Activated naive CD8-positive, alpha-beta T cell treated with anti-CD3 and anti-CD28 coated beads, Interleukin-2, amount 10 ng/mL, durations not matched to agents 7 days and 5 days (primary cell): ENCODE measurements at regions not wholly inside any gene's neighbourhood (a gene's known extent, or its start where the extent isn't known, plus 50 kb on each side); places are given as distances from the start of the nearest gene placed in this dataset.
"Not testable (repeated sequence)": the region's sequence is repeated elsewhere in the genome, so short reads cannot be mapped to it uniquely, and the experiment has no call there.

Experiments
- ATAC-seq: fragments of 150-1000 bp; cut with Tn5 transposase; one replicate; pipeline ENCODE4 v1.10.0; 2021; ENCODE audit warnings: low read depth, moderate library complexity
- POLR2A ChIA-PET: fragments of 350-600 bp; sonication (Branson Sonifier 250); formaldehyde crosslinking; loops from one replicate; lab custom pipeline; 2021; ENCODE audit warnings: antibody characterized with exemption; lab: Charles Lee
- DNase-seq: peaks from one replicate; pipeline ENCODE4 v3.0.0; 2021
- H3K27ac Mint-ChIP-seq: one replicate; pipeline ENCODE4 v1.8.0; 2022; ENCODE audit warnings: mild to moderate bottlenecking, mixed read lengths
- H3K27me3 Mint-ChIP-seq: one replicate; pipeline ENCODE4 v1.8.0; 2022; ENCODE audit warnings: mild to moderate bottlenecking, moderate library complexity, mixed read lengths
- H3K36me3 Mint-ChIP-seq: one replicate; pipeline ENCODE4 v1.8.0; 2021; ENCODE audit warnings: mild to moderate bottlenecking, mixed read lengths
- H3K4me1 Mint-ChIP-seq: one replicate; pipeline ENCODE4 v1.8.0; 2021; ENCODE audit warnings: mixed read lengths
- H3K4me3 Mint-ChIP-seq: one replicate; pipeline ENCODE4 v1.8.0; 2022; ENCODE audit warnings: mild to moderate bottlenecking, moderate library complexity, mixed read lengths
- H3K9me3 Mint-ChIP-seq: one replicate; pipeline ENCODE4 v1.8.0; 2021; ENCODE audit warnings: mixed read lengths

GRCh38 chr13:59000770-59001169, 1163.0 kb downstream of the DIAPH3 start:
- H3K9me3 Mint-ChIP-seq = peaks cover 3% of the 10 kb centered on the region
- DNase-seq (no peak), ATAC-seq (no peak)
- H3K27ac Mint-ChIP-seq = no peak overlapping the region
- no peaks in the 10 kb centered on the region for H3K27me3 Mint-ChIP-seq
- no peaks in the 10 kb centered on the region for H3K4me1 Mint-ChIP-seq
- H3K36me3 Mint-ChIP-seq = no peaks in the 10 kb centered on the region
- H3K4me3 Mint-ChIP-seq = no peak overlapping the region
- POLR2A ChIA-PET = no interaction called here

GRCh38 chr13:59012731-59013130, 1151.0 kb downstream of the DIAPH3 start:
- Mint-ChIP-seq H3K9me3 (no peaks in the 10 kb centered on the region), H3K4me3 (no peak overlapping the region), H3K27me3 (no peaks in the 10 kb centered on the region), H3K27ac (no peak overlapping the region), H3K4me1 (no peaks in the 10 kb centered on the region), H3K36me3 (no peaks in the 10 kb centered on the region)
- no peak for DNase-seq
- no peak for ATAC-seq
- POLR2A ChIA-PET = no interaction called here

DNA sequence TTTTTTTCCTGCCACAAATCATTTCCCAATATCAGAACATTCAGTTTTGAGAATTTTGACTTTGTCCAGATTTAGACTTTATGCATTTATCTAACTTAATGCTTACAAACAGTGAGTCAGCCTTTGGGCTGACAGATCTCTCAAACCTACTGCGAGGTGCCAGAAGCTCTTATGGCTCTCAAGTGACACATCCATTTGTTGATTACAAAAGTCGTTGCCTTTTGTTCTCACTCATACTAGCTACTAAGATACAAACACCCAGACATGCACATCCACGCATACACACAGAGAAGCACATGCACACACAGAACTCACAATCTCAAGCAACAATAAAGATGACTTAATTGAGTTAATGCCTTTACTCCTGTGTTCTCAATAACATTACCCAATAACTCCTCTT, 1147.5 kb downstream of the DIAPH3 start:
- Mint-ChIP-seq H3K4me3 (no peak overlapping the region), H3K27ac (no peak overlapping the region), H3K27me3 (no peaks in the 10 kb centered on the region), H3K36me3 (no peaks in the 10 kb centered on the region), H3K9me3 (peaks cover 3% of the 10 kb centered on the region), H3K4me1 (no peaks in the 10 kb centered on the region)
- ATAC-seq (no peak), DNase-seq (no peak)
- POLR2A ChIA-PET = no interaction called here

DNA sequence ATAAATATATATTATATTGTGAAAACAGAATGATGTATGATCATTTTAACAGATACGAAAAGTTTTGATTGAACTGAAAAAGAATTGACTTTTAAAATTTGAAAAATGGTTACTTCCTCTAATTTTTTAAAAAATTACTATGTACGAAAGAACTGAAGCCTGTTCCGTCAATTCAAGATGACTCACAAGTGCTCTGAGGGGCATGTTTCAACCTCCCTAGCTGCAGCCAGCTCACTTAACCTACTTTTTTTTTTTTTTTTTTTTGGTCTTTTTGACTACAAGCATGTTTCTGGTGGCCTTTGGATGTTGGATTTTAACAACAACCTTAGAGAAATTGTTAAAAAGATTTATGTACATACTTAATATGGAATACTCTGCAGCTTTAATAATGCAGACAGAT, 1139.3 kb downstream of the DIAPH3 start:
- no peak overlapping the region for H3K4me3 Mint-ChIP-seq
- H3K4me1 Mint-ChIP-seq = no peaks in the 10 kb centered on the region
- no peak for ATAC-seq
- no peaks in the 10 kb centered on the region for H3K27me3 Mint-ChIP-seq
- H3K9me3 Mint-ChIP-seq = peaks cover 3% of the 10 kb centered on the region
- POLR2A ChIA-PET = no interaction called here
- no peaks in the 10 kb centered on the region for H3K36me3 Mint-ChIP-seq
- no peak overlapping the region for H3K27ac Mint-ChIP-seq
- DNase-seq = no peak

GRCh38 chr13:59034198-59034597, 1129.5 kb downstream of the DIAPH3 start:
- Mint-ChIP-seq H3K36me3 (no peaks in the 10 kb centered on the region), H3K4me3 (no peak overlapping the region), H3K9me3 (no peaks in the 10 kb centered on the region), H3K27me3 (no peaks in the 10 kb centered on the region), H3K4me1 (no peaks in the 10 kb centered on the region), H3K27ac (no peak overlapping the region)
- ATAC-seq (no peak), DNase-seq (no peak)
- POLR2A ChIA-PET = no interaction called here

- Mint-ChIP-seq H3K4me3 (no peak overlapping the region), H3K9me3 (no peaks in the 10 kb centered on the region), H3K27me3 (no peaks in the 10 kb centered on the region), H3K4me1 (no peaks in the 10 kb centered on the region), H3K27ac (no peak overlapping the region), H3K36me3 (no peaks in the 10 kb centered on the region)
- ATAC-seq (no peak), DNase-seq (no peak)
- POLR2A ChIA-PET = no interaction called here
These were observed 1124.9 kb downstream of the DIAPH3 start for GRCh38 chr13:59038824-59039223.

- POLR2A ChIA-PET = no interaction called here
- DNase-seq (no peak), ATAC-seq (no peak)
- Mint-ChIP-seq H3K27ac (no peak overlapping the region), H3K9me3 (no peaks in the 10 kb centered on the region), H3K27me3 (no peaks in the 10 kb centered on the region), H3K4me3 (no peak overlapping the region), H3K36me3 (no peaks in the 10 kb centered on the region), H3K4me1 (no peaks in the 10 kb centered on the region)
These were observed 1120.7 kb downstream of the DIAPH3 start for GRCh38 chr13:59043016-59043415.

DNA sequence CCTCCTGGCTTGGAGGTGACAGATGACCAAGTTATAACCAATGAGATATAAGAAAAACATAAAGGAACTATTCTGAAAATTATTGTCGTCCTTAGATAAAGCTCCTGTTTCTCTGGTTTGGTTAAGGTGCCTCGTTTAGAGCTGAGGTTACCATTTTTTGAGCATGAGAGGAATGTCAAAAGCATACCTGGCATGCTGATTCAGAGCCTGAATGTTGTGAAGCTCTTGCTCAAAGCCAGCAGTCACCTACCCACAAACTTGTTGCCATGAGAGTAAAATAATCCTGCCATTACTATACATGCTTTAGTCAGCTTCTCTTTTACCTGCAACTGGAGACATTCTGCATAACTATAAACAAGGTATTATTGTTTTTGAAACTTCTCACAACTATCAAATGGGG, 1116.2 kb downstream of the DIAPH3 start:
- DNase-seq = no peak
- POLR2A ChIA-PET = no interaction called here
- Mint-ChIP-seq H3K9me3 (no peaks in the 10 kb centered on the region), H3K36me3 (no peaks in the 10 kb centered on the region), H3K4me3 (no peak overlapping the region), H3K27me3 (no peaks in the 10 kb centered on the region), H3K4me1 (no peaks in the 10 kb centered on the region), H3K27ac (no peak overlapping the region)
- ATAC-seq = no peak

- H3K27ac Mint-ChIP-seq = no peak overlapping the region
- DNase-seq = no peak
- no peaks in the 10 kb centered on the region for H3K27me3 Mint-ChIP-seq
- H3K4me1 Mint-ChIP-seq = no peaks in the 10 kb centered on the region
- H3K9me3 Mint-ChIP-seq = no peaks in the 10 kb centered on the region
- POLR2A ChIA-PET = no interaction called here
- ATAC-seq = no peak
- no peaks in the 10 kb centered on the region for H3K36me3 Mint-ChIP-seq
- H3K4me3 Mint-ChIP-seq = no peak overlapping the region
These were observed 1102.1 kb downstream of the DIAPH3 start for GRCh38 chr13:59061621-59062020.

DNA sequence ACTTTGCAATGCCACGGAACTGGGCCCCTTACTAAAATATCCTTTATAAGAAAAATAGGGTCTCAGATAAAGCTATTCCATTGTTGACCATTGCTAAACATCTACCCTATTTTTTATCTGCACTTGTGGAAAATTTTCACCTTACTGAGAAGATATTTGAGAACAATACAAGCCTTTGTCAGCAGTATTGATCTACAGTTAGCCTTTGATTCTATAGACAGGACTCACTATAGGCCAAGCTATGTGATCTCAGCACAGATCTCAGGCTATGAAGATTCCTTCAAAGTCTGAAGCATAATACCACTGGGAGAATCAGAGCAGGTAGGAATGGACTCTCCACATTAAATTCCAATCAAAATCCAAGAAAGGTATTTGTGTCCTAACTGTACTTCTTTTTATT, 1099.7 kb downstream of the DIAPH3 start:
- DNase-seq = no peak
- Mint-ChIP-seq H3K4me1 (no peaks in the 10 kb centered on the region), H3K36me3 (no peaks in the 10 kb centered on the region), H3K9me3 (no peaks in the 10 kb centered on the region), H3K4me3 (no peak overlapping the region), H3K27ac (no peak overlapping the region), H3K27me3 (no peaks in the 10 kb centered on the region)
- POLR2A ChIA-PET = no interaction called here
- ATAC-seq = no peak

GRCh38 chr13:59076386-59076785, 1087.3 kb downstream of the DIAPH3 start:
- peaks cover 11% of the 10 kb centered on the region for H3K9me3 Mint-ChIP-seq
- H3K4me1 Mint-ChIP-seq, ATAC-seq, H3K36me3 Mint-ChIP-seq, DNase-seq, POLR2A ChIA-PET, H3K4me3 Mint-ChIP-seq, H3K27ac Mint-ChIP-seq, H3K27me3 Mint-ChIP-seq: not testable (repeated sequence)

GRCh38 chr13:59086147-59086546, 1077.6 kb downstream of the DIAPH3 start:
- no peak overlapping the region for H3K4me3 Mint-ChIP-seq
- DNase-seq = no peak
- POLR2A ChIA-PET = no interaction called here
- no peak overlapping the region for H3K27ac Mint-ChIP-seq
- no peaks in the 10 kb centered on the region for H3K27me3 Mint-ChIP-seq
- peaks cover 1% of the 10 kb centered on the region for H3K9me3 Mint-ChIP-seq
- no peaks in the 10 kb centered on the region for H3K36me3 Mint-ChIP-seq
- no peaks in the 10 kb centered on the region for H3K4me1 Mint-ChIP-seq
- ATAC-seq = no peak

GRCh38 chr13:59088716-59089115, 1075.0 kb downstream of the DIAPH3 start:
- no peak overlapping the region for H3K4me3 Mint-ChIP-seq
- H3K27ac Mint-ChIP-seq = no peak overlapping the region
- no peaks in the 10 kb centered on the region for H3K4me1 Mint-ChIP-seq
- no peaks in the 10 kb centered on the region for H3K36me3 Mint-ChIP-seq
- no peak for DNase-seq
- POLR2A ChIA-PET = no interaction called here
- no peak for ATAC-seq
- H3K27me3 Mint-ChIP-seq = no peaks in the 10 kb centered on the region
- peaks cover 1% of the 10 kb centered on the region for H3K9me3 Mint-ChIP-seq

DNA sequence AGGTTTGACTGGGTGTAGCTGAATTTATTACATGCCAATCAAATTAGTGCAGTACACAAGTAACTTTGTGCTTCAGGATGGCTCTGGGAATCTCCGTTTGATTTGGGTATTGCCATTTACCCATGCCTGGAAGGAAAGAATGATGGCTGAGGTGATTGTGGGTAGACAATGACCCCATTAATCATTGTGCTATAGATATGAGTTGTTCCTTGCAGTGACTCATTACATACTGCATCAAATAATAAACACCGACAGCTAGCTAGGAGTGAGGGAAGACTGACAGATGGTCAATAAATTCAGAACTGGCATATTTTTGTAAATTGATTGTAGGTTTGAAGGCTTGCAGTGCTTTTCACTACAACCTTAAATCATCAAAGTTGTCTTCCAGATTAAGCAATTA, 1069.5 kb downstream of the DIAPH3 start:
- no peaks in the 10 kb centered on the region for H3K9me3 Mint-ChIP-seq
- H3K27me3 Mint-ChIP-seq = no peaks in the 10 kb centered on the region
- no peaks in the 10 kb centered on the region for H3K4me1 Mint-ChIP-seq
- ATAC-seq (no peak), DNase-seq (no peak)
- POLR2A ChIA-PET = no interaction called here
- H3K36me3 Mint-ChIP-seq = no peaks in the 10 kb centered on the region
- no peak overlapping the region for H3K4me3 Mint-ChIP-seq
- H3K27ac Mint-ChIP-seq = no peak overlapping the region
